VCaP (cell line): ENCODE measurements at regions not wholly inside any gene's neighbourhood (a gene's known extent, or its start where the extent isn't known, plus 50 kb on each side); places are given as distances from the start of the nearest gene placed in this dataset.

Source experiments
- H3K27ac ChIP-seq: fragments of 450-650 bp; 2 replicates; pipeline ENCODE4 v1.5.1; 2017
- TF ChIP-seq, protein P1 (sequence below): fragments of 450-650 bp; conservative IDR thresholded peaks from 2 replicates; pipeline ENCODE4 v1.5.1; 2017; ENCODE audit warnings: mild to moderate bottlenecking, moderate library complexity

DNA sequence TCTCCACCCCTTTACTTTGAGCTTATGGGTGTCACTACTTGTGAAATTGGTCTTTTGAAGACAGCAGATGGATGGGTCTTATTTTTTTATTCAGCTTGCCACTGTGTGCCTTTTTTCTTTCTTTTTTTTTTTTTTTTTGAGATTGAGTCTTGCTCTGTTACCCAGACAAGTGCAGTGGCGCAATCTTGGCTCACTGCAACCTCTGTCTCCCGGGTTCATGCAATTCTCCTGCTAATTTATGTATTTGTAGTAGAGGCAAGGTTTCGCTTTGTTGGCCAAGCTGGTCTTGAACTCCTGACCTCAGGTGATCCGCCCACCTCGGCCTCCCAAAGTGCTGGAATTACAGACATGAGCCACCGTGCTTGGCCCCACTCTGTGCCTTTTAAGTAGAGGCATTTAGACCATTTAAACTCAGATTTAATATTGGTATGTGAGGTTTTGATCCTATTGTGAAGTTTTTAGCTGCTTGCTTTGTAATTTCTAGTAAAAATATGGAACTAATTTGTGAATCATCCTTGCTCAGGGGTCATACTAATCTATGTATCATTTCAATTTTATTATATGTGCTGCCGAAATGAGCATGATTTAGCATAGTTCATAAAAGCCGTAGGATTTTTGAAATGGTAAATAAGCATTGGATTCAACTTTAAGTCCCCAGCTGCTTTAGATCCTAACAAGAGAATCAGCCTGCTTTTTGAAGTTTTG lies 584.5 kb downstream of the SLITRK1 start:
- no peak overlapping the region for H3K27ac ChIP-seq
- TF ChIP-seq, protein P1, sequence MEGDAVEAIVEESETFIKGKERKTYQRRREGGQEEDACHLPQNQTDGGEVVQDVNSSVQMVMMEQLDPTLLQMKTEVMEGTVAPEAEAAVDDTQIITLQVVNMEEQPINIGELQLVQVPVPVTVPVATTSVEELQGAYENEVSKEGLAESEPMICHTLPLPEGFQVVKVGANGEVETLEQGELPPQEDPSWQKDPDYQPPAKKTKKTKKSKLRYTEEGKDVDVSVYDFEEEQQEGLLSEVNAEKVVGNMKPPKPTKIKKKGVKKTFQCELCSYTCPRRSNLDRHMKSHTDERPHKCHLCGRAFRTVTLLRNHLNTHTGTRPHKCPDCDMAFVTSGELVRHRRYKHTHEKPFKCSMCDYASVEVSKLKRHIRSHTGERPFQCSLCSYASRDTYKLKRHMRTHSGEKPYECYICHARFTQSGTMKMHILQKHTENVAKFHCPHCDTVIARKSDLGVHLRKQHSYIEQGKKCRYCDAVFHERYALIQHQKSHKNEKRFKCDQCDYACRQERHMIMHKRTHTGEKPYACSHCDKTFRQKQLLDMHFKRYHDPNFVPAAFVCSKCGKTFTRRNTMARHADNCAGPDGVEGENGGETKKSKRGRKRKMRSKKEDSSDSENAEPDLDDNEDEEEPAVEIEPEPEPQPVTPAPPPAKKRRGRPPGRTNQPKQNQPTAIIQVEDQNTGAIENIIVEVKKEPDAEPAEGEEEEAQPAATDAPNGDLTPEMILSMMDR = no peak

DNA sequence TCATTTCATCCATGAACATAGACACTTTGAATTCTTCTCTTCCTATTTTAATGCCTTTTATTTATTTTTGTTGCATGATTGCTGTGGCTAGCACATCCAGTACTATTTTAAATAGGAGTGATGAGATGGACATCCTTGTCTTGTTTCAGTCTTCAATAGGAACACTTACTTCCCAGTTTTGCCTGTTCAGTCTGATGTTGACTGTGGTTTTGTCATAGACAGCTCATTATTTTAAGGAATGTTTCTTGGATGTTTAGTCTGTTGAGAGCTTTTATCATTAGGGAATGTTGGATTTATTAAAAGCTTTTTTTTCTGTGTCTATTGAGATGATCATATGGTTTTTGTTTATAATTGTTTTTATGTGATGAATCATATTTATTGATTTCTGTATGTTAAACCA lies 586.6 kb downstream of the SLITRK1 start:
- TF ChIP-seq, protein P1 = no peak
- no peak overlapping the region for H3K27ac ChIP-seq

DNA sequence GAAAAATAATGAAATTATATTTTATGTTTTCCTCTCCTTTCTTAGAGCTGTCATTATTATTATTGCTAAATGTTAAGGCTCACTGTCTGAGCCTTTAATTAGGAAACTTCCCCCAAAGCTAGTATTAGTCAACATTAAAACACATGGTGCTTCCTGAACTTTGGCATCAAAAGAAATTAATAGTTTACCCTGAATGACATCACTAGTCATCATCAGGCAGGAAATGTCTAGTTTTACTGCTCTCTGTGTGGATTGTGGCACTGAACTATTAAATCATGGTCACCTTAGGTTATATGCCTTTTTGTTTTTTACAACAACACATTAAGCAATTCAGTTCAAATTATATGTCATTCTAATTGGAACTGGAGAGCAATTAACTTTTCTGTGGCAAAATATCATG lies 595.5 kb downstream of the SLITRK1 start:
- TF ChIP-seq, protein P1 = no peak
- H3K27ac ChIP-seq = no peak overlapping the region

DNA sequence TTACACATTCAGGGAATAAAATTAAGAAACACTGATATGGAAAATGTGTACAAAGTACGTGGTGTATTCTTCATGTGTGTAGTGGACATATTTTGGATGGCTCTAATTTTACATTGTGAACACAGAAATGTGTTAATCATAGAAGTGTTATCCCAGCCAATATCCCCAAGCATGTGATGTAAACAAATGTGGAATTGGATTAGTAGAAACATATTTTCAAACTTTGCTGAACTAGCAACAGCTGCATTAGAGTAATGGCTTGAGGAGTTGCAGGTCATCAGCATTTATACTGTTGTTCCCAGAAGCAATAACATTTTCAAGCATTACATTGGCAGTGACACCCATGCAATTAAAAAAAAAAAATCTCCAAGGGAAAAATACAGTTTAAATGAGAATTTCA lies 600.6 kb downstream of the SLITRK1 start:
- TF ChIP-seq, protein P1 = no peak
- H3K27ac ChIP-seq = no peak overlapping the region

DNA sequence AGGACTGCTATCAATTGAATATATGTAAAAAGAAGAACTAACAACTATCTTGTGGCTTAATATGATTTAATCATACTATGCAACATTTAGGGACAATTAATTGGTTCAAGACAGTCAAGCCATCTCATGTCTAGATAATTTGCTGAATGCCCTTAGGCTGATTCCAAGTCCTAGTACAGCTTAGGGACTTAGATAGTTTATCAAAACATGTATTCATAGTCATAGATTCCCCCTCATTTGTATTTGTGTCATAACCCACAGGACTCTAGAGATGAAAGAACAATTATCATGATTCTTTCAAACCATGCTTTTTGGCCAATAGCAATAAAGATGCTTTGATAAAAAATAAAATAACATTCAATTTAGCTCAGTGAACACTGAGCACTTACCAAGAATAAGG lies 607.6 kb downstream of the SLITRK1 start:
- no peak overlapping the region for H3K27ac ChIP-seq
- TF ChIP-seq, protein P1 = no peak

DNA sequence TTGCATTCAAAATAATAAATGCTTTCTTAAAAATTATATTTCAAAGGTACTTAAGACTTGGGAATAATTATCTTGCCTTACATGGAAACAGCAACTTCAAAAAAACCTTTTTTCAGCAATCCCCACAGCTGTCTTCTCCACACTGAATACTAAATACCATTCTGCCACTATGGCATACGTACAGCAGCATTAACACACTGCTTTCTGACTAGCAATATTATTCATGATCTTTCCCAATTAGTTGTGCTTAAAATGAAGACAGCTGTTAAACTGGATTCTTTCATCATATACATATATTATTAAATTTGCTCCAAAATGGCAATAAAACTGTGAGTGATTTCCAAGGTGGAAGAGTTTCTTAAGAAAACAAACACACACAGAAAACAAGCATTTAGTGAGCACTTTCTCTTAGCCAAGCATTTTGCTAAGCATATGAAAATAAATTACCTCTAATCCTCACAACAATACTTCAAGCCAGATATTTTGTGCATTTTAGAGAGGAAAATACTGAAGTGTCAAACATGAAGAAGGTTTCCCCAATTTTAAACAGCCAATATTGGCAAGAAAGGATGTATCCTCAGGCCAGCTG lies 609.5 kb downstream of the SLITRK1 start:
- TF ChIP-seq, protein P1 = no peak
- H3K27ac ChIP-seq = no peak overlapping the region

DNA sequence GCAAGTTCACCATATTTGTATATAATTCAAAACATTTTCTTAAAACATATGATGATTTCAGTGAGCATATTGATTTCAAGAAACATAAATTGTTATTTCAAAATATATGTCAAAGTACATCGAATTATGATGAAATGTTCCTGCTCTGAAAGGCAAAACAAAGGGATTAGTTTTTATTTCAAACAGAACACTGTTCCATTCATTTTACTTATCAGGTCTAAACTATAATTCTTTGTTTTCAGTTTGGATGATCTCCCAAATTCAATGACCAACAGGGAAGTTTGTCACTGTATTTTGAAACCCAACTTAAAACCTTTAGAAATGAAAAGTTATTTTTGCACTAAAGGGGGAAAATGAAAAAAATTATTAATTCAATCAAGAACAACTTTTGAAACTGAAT lies 610.2 kb downstream of the SLITRK1 start:
- TF ChIP-seq, protein P1 = no peak
- H3K27ac ChIP-seq = no peak overlapping the region
